ENCODE measurements at regions not wholly inside any gene's neighbourhood (a gene's known extent, or its start where the extent isn't known, plus 50 kb on each side); places are given as distances from the start of the nearest gene placed in this dataset.

DNA sequence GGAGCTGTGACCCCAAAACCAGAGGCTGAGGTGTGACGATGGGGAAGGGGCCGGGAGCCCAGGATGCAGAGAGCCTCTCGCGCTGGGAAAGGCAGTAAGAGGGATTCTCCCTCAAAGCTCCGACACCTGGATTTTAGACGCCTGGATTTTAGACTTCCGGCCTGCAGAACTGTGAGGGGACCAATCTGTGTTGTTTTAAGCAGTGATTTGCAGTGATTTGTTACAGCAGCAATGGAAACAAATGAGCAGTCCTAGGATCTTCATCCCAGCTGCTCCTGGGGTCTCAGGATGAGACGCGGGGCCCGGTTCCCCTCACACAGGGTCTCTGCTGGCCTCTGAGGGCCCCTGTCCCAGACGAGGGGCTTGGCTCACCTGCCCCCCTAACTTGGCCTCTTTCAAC, 365.5 kb downstream of the THBS2 start:
- Histone ChIP-seq H3K9me2 (ENCODE audit: insufficient read depth) (no peaks in the 10 kb centered on the region), H3K27ac (no peak overlapping the region), H3K36me3 (ENCODE audit: low read depth) (no peaks in the 10 kb centered on the region), H2AFZ (no peak overlapping the region), H3K4me1 (replicated peaks; ENCODE audit: insufficient read depth) (no peaks in the 10 kb centered on the region), H3K9me3 (ENCODE audit: insufficient read depth, low read depth) (no peaks in the 10 kb centered on the region), H3K79me2 (ENCODE audit: low read depth) (no peaks in the 10 kb centered on the region), H3K4me3 (no peak overlapping the region), H3K4me2 (no peak overlapping the region), H3K27me3 (ENCODE audit: insufficient read depth, low read depth) (peaks cover 54% of the 10 kb centered on the region), H3F3A (ENCODE audit: insufficient read depth, low read depth) (no peaks in the 10 kb centered on the region), H4K20me1 (ENCODE audit: insufficient read depth) (no peaks in the 10 kb centered on the region)
- intact Hi-C loops (cut with micrococcal nuclease; ENCODE audit: unreplicated experiment) = no loop called here
- ChIA-PET CTCF (no interaction called here), POLR2A (ENCODE audit: unreplicated experiment) (no interaction called here)
- no TSS peak for BruUV-seq (replicated peaks)
- TF ChIP-seq, protein P1, sequence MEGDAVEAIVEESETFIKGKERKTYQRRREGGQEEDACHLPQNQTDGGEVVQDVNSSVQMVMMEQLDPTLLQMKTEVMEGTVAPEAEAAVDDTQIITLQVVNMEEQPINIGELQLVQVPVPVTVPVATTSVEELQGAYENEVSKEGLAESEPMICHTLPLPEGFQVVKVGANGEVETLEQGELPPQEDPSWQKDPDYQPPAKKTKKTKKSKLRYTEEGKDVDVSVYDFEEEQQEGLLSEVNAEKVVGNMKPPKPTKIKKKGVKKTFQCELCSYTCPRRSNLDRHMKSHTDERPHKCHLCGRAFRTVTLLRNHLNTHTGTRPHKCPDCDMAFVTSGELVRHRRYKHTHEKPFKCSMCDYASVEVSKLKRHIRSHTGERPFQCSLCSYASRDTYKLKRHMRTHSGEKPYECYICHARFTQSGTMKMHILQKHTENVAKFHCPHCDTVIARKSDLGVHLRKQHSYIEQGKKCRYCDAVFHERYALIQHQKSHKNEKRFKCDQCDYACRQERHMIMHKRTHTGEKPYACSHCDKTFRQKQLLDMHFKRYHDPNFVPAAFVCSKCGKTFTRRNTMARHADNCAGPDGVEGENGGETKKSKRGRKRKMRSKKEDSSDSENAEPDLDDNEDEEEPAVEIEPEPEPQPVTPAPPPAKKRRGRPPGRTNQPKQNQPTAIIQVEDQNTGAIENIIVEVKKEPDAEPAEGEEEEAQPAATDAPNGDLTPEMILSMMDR (conservative IDR thresholded peaks at IDR 0.05) = no peak
- TF ChIP-seq EZH2 (IDR thresholded peaks at IDR 0.05; ENCODE audit: low read depth) = no peak
- DNase-seq = no peak

DNA sequence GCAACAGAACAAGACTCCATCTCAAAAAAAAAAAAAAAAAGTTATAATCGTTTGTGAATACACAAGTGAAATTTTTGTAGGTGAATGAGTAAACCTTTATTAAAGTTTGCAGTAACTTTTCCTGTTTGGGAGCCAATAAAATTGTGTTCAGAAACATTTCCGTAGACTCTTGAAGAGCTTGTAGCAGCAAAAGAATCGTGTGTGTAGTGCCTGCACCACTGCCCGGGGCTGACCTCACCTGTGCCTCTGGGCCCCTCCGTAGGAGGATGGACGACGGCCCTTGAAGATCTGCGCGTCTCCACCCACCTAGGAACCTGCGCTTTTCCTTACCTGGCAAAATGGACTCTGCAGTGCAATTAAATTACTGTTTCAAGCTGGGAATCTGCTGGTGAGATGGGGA, 366.0 kb downstream of the THBS2 start:
- peaks cover 50% of the 10 kb centered on the region for H3K27me3 ChIP-seq (ENCODE audit: insufficient read depth, low read depth)
- H3K4me2 ChIP-seq = no peak overlapping the region
- H3K4me1 ChIP-seq (replicated peaks; ENCODE audit: insufficient read depth) = no peaks in the 10 kb centered on the region
- H3K27ac ChIP-seq = no peak overlapping the region
- H3K4me3 ChIP-seq = no peak overlapping the region
- ChIA-PET POLR2A (ENCODE audit: unreplicated experiment) (no interaction called here), CTCF (no interaction called here)
- no peaks in the 10 kb centered on the region for H3K36me3 ChIP-seq (ENCODE audit: low read depth)
- H3K9me3 ChIP-seq (ENCODE audit: insufficient read depth, low read depth) = no peaks in the 10 kb centered on the region
- H2AFZ ChIP-seq = no peak overlapping the region
- H3K9me2 ChIP-seq (ENCODE audit: insufficient read depth) = no peaks in the 10 kb centered on the region
- no peaks in the 10 kb centered on the region for H3K79me2 ChIP-seq (ENCODE audit: low read depth)
- intact Hi-C loops (cut with micrococcal nuclease; ENCODE audit: unreplicated experiment) = no loop called here
- no peaks in the 10 kb centered on the region for H4K20me1 ChIP-seq (ENCODE audit: insufficient read depth)
- no peak for TF ChIP-seq EZH2 (IDR thresholded peaks at IDR 0.05; ENCODE audit: low read depth)
- TF ChIP-seq, protein P1 (conservative IDR thresholded peaks at IDR 0.05) = no peak
- BruUV-seq (replicated peaks) = no TSS peak
- no peaks in the 10 kb centered on the region for H3F3A ChIP-seq (ENCODE audit: insufficient read depth, low read depth)
- DNase-seq = no peak

DNA sequence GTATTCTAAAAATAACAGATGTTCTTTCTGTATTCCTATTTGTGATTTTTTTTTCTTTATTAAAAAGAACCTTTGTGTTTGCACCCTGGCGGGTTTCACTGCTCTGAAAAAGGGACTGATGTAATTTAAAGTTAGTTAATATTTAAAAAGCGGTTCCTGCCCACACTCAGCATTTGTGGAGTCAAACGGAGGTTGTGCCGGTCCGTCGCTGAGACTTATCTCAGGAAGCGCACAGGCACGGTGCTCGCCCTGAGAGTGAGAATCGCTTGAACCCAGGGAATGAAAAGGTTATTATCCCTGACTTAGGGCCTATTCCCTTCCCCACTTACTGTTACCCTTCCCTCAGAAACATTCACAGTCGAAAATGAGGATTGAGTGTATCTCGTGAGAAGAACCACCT, 366.7 kb downstream of the THBS2 start:
- no peak for DNase-seq
- H2AFZ ChIP-seq = no peak overlapping the region
- H3K27me3 ChIP-seq (ENCODE audit: insufficient read depth, low read depth) = peaks cover 45% of the 10 kb centered on the region
- H3K4me1 ChIP-seq (replicated peaks; ENCODE audit: insufficient read depth) = no peaks in the 10 kb centered on the region
- intact Hi-C loops (cut with micrococcal nuclease; ENCODE audit: unreplicated experiment) = no loop called here
- H3K9me3 ChIP-seq (ENCODE audit: insufficient read depth, low read depth) = no peaks in the 10 kb centered on the region
- no peaks in the 10 kb centered on the region for H3F3A ChIP-seq (ENCODE audit: insufficient read depth, low read depth)
- no peaks in the 10 kb centered on the region for H4K20me1 ChIP-seq (ENCODE audit: insufficient read depth)
- no peak overlapping the region for H3K27ac ChIP-seq
- H3K36me3 ChIP-seq (ENCODE audit: low read depth) = no peaks in the 10 kb centered on the region
- POLR2A ChIA-PET (ENCODE audit: unreplicated experiment) = no interaction called here
- TF ChIP-seq EZH2 (IDR thresholded peaks at IDR 0.05; ENCODE audit: low read depth) = no peak
- TF ChIP-seq, protein P1 (conservative IDR thresholded peaks at IDR 0.05) = no peak
- no peaks in the 10 kb centered on the region for H3K79me2 ChIP-seq (ENCODE audit: low read depth)
- CTCF ChIA-PET = no interaction called here
- no peak overlapping the region for H3K4me3 ChIP-seq
- H3K4me2 ChIP-seq = no peak overlapping the region
- no TSS peak for BruUV-seq (replicated peaks)
- no peaks in the 10 kb centered on the region for H3K9me2 ChIP-seq (ENCODE audit: insufficient read depth)
